K562 (cell line): ENCODE measurements at regions not wholly inside any gene's neighbourhood (a gene's known extent, or its start where the extent isn't known, plus 50 kb on each side); places are given as distances from the start of the nearest gene placed in this dataset.

Experiments
- ARNT ChIP-seq, 2 experiments: fragments of 450-650 bp; IDR thresholded peaks; 2 replicates each; pipeline ENCODE4 v1.6.1; 2016; ENCODE audit warnings: mild to moderate bottlenecking in 1 of 2
- DIDO1 ChIP-seq: fragments of 450-650 bp; IDR thresholded peaks from 2 replicates; pipeline ENCODE4 v1.6.1; 2016; ENCODE audit warnings: low read depth, missing biosample characterization, missing genetic modification characterization
- DMBX1 ChIP-seq: fragments of 250-450 bp; sonication (Bioruptor Pico); IDR thresholded peaks from 2 replicates; pipeline ENCODE4 v1.8.0; 2022; ENCODE audit warnings: inconsistent platforms, mild to moderate bottlenecking, moderate library complexity, borderline replicate concordance
- E2F8 ChIP-seq: fragments of 450-650 bp; IDR thresholded peaks from 2 replicates; pipeline ENCODE4 v1.7.1; 2018; ENCODE audit warnings: mild to moderate bottlenecking, low read depth; ENCODE audit not compliant: partially characterized antibody
- ELF1 ChIP-seq: fragments of 200-800 bp; sonication (Bioruptor generic); IDR thresholded peaks from 2 replicates; pipeline ENCODE4 v1.6.1; 2016; ENCODE audit warnings: missing genetic modification characterization, missing compliant biosample characterization
- ZBTB49 ChIP-seq: sonication (generic); formaldehyde crosslinking; IDR thresholded peaks from 2 replicates; pipeline ENCODE4 v1.8.0; 2022; ENCODE audit warnings: missing genetic modification reagents, mild to moderate bottlenecking, borderline replicate concordance

- TF ChIP-seq E2F8 (no peak), ZBTB49 (CRISPR knock-in tag) (no peak), ELF1 (tag) (no peak), ARNT (IDR thresholded peaks at IDR 0.05) (no peak), DMBX1 (CRISPR knock-in tag) (no peak), DIDO1 (tag) (no peak)
- TF ChIP-seq, all 486 proteins: peak for 0
Observed at GRCh38 chr17:13395346-13395745, 206.4 kb downstream of the HS3ST3A1 start (continued).
